Left kidney (tissue), 1 donor: ENCODE measurements at regions not wholly inside any gene's neighbourhood (a gene's known extent, or its start where the extent isn't known, plus 50 kb on each side); places are given as distances from the start of the nearest gene placed in this dataset.
"Not testable (repeated sequence)": the region's sequence is repeated elsewhere in the genome, so short reads cannot be mapped to it uniquely, and the experiment has no call there.

Experiments used
- DNase-seq: peaks from one replicate; pipeline ENCODE4 v3.0.0-alpha.2; 2013

DNA sequence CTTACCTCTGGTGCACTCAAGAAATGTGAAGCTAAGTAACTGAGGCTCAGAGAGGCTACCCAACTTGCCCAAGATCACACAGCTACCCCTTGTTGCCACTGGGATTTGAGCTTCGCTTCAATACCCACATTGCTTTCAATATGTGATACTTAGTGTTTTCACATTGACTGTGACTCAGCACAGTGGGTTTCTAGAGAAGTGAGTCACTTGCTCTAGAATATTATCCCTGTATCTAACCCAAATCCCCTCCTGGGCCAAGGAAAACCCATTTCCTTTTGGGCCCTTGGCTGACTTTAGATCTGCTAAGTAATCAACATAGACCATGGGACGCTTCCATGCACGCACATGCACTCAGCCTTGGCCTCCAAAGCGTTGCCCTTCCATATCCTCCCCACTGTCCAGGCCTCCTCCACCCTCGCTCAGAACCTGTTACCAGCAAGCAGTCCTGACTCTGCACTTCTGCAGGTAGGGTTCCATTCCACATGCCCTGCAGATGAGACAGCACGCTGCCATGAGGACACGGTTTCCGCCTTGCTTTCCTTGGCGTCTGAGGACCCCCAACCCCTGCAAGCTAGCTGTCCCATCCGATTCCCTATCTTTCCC lies 87.7 kb upstream of the CHST15 start:
- DNase-seq, result no peak

DNA sequence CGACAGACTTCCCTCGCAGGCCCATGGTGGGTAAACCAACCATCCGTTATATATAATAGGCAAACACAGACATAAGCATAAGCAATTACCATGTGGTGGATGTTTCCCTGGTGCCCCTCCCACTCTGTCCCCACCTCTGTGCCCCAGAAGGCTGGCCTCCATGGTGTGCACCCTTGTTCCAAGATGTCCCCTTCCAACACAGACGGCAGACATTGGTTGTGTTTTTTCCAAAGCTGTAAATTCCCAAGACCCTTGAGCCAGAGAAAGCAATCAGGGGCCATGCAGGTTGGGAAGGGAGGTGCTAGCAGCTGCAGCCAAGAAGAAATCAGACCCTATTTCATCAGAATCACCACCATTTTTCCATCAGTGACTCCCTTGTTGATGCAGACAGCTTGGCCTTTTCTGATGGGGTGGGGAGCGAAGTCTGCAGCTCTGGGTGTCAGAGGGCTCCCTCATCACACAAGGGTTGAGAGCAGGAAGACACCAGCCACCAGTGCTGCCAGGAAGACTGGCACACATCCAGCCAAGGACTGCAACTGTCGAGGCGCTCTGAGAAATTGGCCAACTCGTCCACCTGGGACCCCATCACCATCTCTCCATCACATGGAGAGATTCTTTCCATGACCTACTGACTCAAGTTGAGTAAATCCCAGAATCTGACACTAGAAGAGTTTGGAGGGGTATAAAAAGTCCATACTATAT lies 86.8 kb upstream of the CHST15 start:
- no peak for DNase-seq

DNA sequence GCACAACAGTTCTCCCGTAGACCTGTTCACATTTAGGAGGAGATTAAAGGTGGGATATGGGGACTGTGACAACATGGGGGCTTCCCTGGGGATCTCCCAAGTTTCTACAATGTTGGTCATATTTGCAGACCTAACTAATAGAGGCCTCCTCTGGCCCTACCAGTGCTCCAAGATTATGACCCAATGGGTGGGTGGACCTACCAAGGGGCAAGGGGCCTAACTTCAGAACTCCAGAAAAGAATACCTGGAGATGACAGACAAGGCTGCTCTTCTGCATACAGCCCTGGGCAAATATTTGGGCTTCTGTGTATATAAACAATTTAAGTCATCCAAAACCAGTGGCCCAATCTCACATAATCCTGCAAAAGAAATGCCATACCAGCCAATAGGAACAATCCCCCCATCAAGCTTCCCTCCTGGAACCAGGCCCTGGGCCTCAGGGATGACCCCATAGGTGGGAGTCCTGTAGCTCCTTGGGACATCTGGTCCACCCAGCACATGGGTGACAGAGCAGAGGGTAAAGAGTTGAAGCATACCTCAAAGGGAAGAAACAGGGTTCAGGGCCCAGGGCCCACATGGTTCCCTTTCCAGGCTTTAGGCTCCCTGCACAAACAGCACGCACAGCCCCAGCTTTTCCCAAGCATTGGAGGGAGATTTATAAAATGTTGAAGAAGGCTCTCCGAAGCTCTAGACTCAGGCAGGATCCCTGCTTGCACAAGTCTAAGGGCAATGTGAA lies 86.1 kb upstream of the CHST15 start:
- DNase-seq, result no peak

DNA sequence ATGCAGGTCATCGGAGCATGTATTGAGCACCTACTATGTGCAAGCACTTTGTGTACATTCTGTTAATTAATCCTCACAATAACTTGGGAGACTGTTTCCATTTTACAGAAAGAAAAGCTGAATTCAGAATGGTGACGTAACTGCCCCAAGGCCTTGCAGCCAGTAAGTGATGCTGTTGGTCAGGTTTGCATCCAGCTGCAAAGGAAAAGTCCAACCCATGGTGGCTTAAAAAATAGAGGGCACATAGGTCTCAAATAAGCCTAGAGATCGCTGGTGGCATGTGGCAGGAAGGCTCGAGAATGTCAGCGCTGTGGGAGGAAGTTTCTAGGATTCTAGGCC lies 83.8 kb upstream of the CHST15 start:
- no peak for DNase-seq

GRCh38 chr10:124176349-124177179 lies 83.2 kb upstream of the CHST15 start:
- DNase-seq, result no peak

- DNase-seq, result no peak
These were observed 82.4 kb upstream of the CHST15 start for GRCh38 chr10:124175701-124176348.

DNA sequence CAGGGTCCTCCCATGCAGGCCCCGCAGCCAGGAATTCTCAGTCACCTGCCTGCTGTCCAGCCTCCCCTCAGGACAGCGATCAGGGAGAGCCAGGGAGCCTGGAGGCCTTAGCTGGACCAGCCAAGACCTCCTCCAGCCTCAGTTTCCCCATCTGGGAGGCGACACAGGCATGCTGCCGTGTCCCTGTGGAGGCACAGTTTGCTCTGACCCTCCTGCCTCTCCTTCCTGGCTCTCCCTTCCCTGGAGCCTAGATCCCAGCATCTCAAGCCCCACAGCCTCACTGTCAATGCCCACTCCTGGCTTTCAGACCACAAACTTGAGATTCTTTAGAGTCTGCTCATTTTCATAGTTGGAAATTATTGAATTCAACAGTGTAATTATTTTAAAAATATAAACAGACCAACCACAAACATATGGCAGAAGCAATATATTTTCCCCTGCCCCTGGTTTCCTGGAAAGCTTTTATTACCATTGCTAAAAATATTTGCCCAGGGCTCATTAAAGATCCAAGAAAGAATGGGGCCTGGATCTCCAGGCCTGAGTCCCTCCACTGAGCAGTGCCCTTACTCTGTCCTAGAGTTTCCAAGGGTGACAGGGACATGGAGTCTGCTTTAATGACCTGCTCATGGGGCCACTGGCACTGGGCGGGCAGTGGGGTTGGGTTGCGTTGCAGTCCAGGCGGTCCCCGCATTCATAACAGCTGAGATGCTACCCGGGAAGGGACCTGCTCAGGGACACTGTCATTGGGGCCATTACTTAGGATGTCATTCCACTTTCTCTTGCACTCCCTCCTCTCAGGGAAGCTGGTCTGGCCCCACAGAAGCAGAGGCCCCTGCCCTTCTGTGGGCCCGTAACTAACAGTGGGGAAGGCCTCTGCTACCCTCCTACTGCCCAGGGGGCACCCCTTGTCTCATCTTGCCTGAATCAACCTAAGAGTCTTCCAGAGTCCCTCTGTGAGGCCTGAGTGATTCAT lies 81.6 kb upstream of the CHST15 start:
- no peak for DNase-seq

DNA sequence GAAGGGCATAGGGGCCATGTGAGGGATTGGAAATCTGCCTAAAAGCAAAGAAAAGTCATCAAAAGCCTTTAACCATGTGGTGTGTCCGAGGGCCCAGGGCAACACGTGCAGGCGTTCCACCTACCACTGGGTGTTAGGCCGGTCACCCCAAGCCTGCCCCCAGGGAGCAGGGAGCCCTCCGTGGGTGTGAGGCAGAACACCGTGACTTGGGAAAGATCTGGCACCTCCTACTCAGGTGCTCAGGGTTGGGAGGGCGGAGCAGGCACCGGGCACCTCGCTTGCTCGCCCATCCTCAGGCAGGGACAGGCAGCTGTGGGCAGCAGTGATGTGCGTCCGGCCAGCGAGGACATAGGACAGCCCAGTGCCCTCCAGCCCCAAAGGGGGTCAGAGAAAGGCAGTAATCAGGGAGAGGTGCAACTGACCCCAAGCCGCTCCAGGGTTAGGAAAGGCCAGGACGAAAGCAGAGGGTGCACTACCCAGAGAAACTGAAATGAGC lies 80.7 kb upstream of the CHST15 start:
- DNase-seq, result no peak

GRCh38 chr10:124173298-124173900 lies 80.0 kb upstream of the CHST15 start:
- DNase-seq, result no peak

DNA sequence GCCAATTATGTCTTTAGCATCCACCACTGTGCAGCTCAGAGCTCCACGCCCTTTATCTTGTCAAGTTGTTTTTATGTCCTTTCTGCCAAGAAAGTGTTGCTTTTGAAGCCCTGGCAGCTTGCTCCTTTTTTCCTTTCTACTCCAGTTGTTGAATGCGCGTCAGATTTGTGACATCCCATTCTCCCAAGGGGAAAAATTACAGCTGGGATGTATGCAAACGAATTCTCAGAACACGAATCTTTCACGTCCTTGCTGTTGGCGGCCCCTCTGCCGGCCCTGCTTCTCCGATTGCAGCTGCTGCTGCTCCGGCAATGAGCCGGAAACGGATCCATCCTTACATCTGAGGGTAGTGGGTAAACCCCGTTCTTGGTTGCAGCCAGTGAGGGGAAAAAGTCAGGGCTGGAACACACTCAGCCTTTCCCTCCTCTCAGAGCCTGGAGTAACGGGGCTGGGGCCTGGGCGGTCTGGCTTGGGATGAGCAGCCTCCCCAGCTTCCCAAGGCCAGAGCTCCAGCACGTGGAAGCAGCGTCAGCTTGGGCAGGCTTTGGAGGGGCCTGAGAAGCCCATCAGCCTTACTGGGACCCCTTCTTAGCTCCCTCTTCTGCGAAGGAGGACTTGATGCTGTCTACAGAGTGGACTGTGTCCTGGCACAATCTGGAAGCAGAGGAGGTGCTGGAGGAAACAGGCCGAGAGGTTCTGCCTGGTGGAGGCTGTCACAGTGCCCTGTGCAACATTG lies 79.0 kb upstream of the CHST15 start:
- DNase-seq, result no peak

- DNase-seq, result no peak
These were observed 78.2 kb upstream of the CHST15 start for GRCh38 chr10:124171561-124171960.

DNA sequence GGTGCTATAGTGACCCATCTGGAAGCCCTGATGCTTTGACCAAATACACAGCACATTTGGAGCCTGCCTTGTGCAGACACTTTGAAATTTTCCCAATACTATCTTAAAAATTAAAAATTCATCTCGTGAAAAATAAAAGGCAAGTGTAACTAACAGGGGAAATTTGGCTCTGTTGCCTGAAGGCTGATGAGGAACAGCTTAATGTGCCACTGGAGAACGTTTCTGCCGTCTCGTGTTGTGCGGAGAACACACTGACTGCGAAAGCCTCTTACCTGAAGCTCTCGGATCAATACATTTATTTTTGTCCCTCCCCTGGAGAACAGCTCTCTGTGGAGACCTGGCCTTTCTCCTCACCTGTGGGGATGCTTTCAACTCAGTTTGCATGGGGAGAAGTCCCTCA lies 77.2 kb upstream of the CHST15 start:
- DNase-seq, result no peak

- no peak for DNase-seq
These were observed 75.8 kb upstream of the CHST15 start for GRCh38 chr10:124168991-124169802.

GRCh38 chr10:124168581-124168980 lies 75.2 kb upstream of the CHST15 start:
- no peak for DNase-seq

DNA sequence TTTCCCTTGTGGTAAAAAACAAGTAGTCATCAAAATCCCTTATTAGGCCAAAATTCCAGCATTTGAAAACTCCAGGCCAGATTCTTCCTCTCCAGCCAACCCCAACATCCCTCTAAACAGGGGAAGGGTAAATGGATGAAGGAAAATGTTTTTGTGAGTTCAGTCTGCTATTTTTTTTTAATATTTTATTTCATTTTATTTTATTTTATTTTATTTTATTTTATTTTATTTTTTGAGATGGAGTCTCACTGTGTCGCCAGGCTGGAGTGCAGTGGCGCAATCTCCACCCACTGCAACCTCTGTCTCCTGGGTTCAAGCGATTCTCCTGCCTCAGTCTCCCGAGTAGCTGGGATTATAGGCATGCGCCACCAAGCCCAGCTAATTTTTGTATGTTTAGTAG lies 74.5 kb upstream of the CHST15 start:
- DNase-seq, result not testable (repeated sequence)

- no peak for DNase-seq
These were observed 73.2 kb upstream of the CHST15 start for GRCh38 chr10:124166431-124167125.

DNA sequence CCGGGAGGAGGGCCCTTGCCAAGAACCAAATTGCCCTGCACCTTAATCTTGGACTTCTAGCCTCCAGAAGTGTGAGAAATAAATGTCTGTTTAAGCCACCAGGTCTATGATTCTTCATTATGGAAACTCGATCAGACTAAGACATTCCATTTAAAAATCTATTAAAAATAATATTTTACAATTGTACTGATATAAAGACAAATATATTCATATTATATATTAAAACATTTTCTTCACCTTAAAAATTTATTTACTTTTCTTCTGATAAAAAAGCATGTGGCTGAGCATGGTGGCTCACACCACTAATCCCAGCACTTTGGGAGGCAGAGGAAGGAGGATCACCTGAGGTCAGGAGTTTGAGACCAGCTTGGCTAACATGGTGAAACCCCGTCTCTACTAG lies 72.4 kb upstream of the CHST15 start:
- DNase-seq, result no peak

DNA sequence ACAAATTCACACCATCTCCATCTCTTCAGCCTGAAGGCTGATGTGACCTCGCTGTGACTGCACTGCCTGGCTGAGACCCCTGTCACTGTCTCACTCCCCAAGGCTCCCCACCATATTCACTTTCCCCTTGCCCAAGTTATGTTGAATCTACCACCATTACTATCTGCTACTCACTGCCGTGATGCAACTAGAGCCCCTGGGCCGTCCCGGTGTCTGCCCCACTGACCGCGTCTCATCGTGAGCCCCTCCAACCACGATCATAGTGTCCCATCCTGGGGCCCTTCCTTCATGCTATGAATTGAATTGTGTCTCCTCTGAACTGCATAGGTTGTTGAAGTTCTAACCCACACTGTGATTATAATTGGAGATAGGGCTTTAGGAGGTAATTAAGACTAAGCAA lies 71.9 kb upstream of the CHST15 start:
- no peak for DNase-seq
